HCT116 (cell line): ENCODE measurements at regions not wholly inside any gene's neighbourhood (a gene's known extent, or its start where the extent isn't known, plus 50 kb on each side); places are given as distances from the start of the nearest gene placed in this dataset.
"Not testable (repeated sequence)": the region's sequence is repeated elsewhere in the genome, so short reads cannot be mapped to it uniquely, and the experiment has no call there.

Experiments used
- ATAC-seq: fragments of 200-7000 bp; cut with Tn5 transposase; 2 replicates; pipeline ENCODE4 v1.9.1; 2020; ENCODE audit warnings: mild to moderate bottlenecking, moderate library complexity
- BruUV-seq: library from RNA; stranded (reverse); fragments of 400-500 nt; replicated peaks from 2 replicates; lab custom pipeline; 2021; lab: Mats Ljungman, UMichigan
- CTCF ChIA-PET: fragments of 300-600 bp; sonication (Branson Sonifier 250); formaldehyde crosslinking; loops from one replicate; lab custom pipeline; 2021; ENCODE audit warnings: antibody characterized with exemption; lab: Charles Lee
- POLR2A ChIA-PET: fragments of 300-600, 350-600 bp; sonication (Branson Sonifier 250); formaldehyde crosslinking; loops from one replicate; lab custom pipeline; 2021; ENCODE audit warnings: antibody characterized with exemption; lab: Charles Lee
- RAD21 ChIA-PET, 2 experiments: fragments of 300-600 bp; sonication (Branson Sonifier 250); formaldehyde crosslinking; loops; one replicate each; lab custom pipeline; 2023; ENCODE audit warnings: low total read pairs in 2 of 2; ENCODE audit not compliant: uncharacterized antibody in 2 of 2, unreplicated experiment in 2 of 2, low non-redundant PET in 1 of 2; lab: Charles Lee
- DNase-seq: peaks from one replicate; pipeline ENCODE4 v3.0.0-alpha.2; 2010; ENCODE audit warnings: low read depth, low spot score
- H2AFZ ChIP-seq: fragments of 200-600 bp; shearing (Covaris generic), sonication (generic); 2 replicates; pipeline ENCODE4 v1.6.1; 2017; ENCODE audit warnings: low read depth, mixed run types, mixed read lengths, antibody characterized with exemption, low read length; ENCODE audit not compliant: poor library complexity, severe bottlenecking
- H3K27ac ChIP-seq: 2 replicates; pipeline ENCODE4 v1.5.1; 2012; ENCODE audit warnings: low read depth, low read length
- H3K27me3 ChIP-seq: fragments of 200-600 bp; sonication (generic); 2 replicates; pipeline ENCODE4 v1.6.1; 2016; ENCODE audit warnings: mixed run types, low read length, mixed read lengths; ENCODE audit not compliant: insufficient read depth
- H3K36me3 ChIP-seq, 2 experiments: fragments of 200-500 bp in 1 of 2; fragments of 200-600 bp in 1 of 2; sonication (Bioruptor generic) in 1 of 2; sonication (generic) in 1 of 2; 2 replicates each; pipeline versions ENCODE4 v1.5.1 to v1.6.1; 2014 to 2016; ENCODE audit warnings: low read length in 2 of 2, inconsistent platforms in 1 of 2, mixed read lengths in 1 of 2, mixed run types in 1 of 2; ENCODE audit not compliant: insufficient read depth in 2 of 2, control insufficient read depth in 1 of 2
- H3K4me1 ChIP-seq, 2 experiments: fragments of 200-600 bp in 1 of 2; sonication (generic) in 1 of 2; 2 replicates each; pipeline versions ENCODE4 v1.5.1 to v1.6.1; 2012 to 2017; ENCODE audit warnings: low read length in 2 of 2, inconsistent platforms in 1 of 2, mild to moderate bottlenecking in 1 of 2, mixed read lengths in 1 of 2, mixed run types in 1 of 2, moderate library complexity in 1 of 2; ENCODE audit not compliant: insufficient read depth in 2 of 2, control insufficient read depth in 1 of 2
- H3K4me2 ChIP-seq: fragments of 200-600 bp; sonication (generic); 2 replicates; pipeline ENCODE4 v1.6.1; 2017; ENCODE audit warnings: mixed run types, low read length, mixed read lengths
- H3K4me3 ChIP-seq, 2 experiments: fragments of 200-600 bp in 1 of 2; sonication (generic) in 1 of 2; replicated peaks in 1 of 2; 2 replicates each; pipeline ENCODE4 v1.5.1; 2011 to 2016; ENCODE audit warnings: low read length in 2 of 2, control low read depth in 1 of 2, low read depth in 1 of 2, mild to moderate bottlenecking in 1 of 2, mixed read lengths in 1 of 2, mixed run types in 1 of 2
- H3K79me2 ChIP-seq: fragments of 200-600 bp; sonication (generic); 2 replicates; pipeline ENCODE4 v1.6.1; 2017; ENCODE audit warnings: mild to moderate bottlenecking, mixed run types, low read length, moderate library complexity, mixed read lengths; ENCODE audit not compliant: insufficient read depth
- H3K9ac ChIP-seq: fragments of 200-600 bp; sonication (generic); 2 replicates; pipeline ENCODE4 v1.6.1; 2016; ENCODE audit warnings: low read length, mixed read lengths
- H3K9me2 ChIP-seq: fragments of 200-600 bp; sonication (generic), shearing (Covaris generic); 2 replicates; pipeline ENCODE4 v1.6.1; 2017; ENCODE audit warnings: mixed run types, mild to moderate bottlenecking, moderate library complexity; ENCODE audit not compliant: insufficient read depth
- H3K9me3 ChIP-seq, 2 experiments: fragments of 200-500 bp in 1 of 2; fragments of 200-600 bp in 1 of 2; sonication (Bioruptor generic) in 1 of 2; sonication (generic) in 1 of 2; 2 replicates each; pipeline ENCODE4 v1.6.1; 2014 to 2017; ENCODE audit warnings: low read length in 2 of 2, mixed read lengths in 2 of 2, inconsistent platforms in 1 of 2, low read depth in 1 of 2, mild to moderate bottlenecking in 1 of 2, mixed run types in 1 of 2, moderate library complexity in 1 of 2; ENCODE audit not compliant: control insufficient read depth in 1 of 2, insufficient read depth in 1 of 2
- H4K20me1 ChIP-seq: fragments of 200-600 bp; sonication (generic), shearing (Covaris generic); 2 replicates; pipeline ENCODE4 v1.6.1; 2017; ENCODE audit warnings: mixed run types, mild to moderate bottlenecking, moderate library complexity; ENCODE audit not compliant: insufficient read depth
- intact Hi-C: fragments of 100-400 bp; cut with micrococcal nuclease; formaldehyde crosslinking; loops from 2 replicates; pipeline ENCODE4 v1.10.0; 2022

DNA sequence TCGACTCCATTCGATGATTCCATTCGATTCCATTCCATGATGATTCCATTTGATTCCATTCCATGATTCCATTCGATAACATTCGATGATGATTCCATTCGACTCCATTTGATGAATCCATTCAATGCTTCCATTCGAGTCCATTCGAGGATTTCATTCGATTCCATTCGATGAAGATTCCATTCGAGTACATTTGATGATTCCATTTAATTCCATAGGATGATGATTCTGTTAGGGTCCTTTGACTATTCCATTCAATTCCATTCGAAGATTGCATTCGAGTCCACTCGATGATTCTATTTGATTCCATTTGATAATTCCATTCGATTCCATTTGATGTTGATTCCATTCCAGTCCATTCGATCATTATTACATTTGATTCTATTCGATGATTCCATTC is 239.8 kb downstream of the SHCBP1 start:
- H3K9me3 ChIP-seq = peaks cover 7 to 13% of the 10 kb centered on the region in 2 experiments; a peak in 1 of 4 replicates
- DNase-seq, H3K79me2 ChIP-seq, H3K36me3 ChIP-seq, H3K9ac ChIP-seq, RAD21 ChIA-PET, H3K9me2 ChIP-seq, H3K4me3 ChIP-seq, H3K27me3 ChIP-seq, BruUV-seq, intact Hi-C loops, H4K20me1 ChIP-seq, H3K4me2 ChIP-seq, H3K4me1 ChIP-seq, H3K27ac ChIP-seq, CTCF ChIA-PET, ATAC-seq, POLR2A ChIA-PET, H2AFZ ChIP-seq: not testable (repeated sequence)
